Mesendoderm (in vitro differentiated cells): ENCODE measurements at regions not wholly inside any gene's neighbourhood (a gene's known extent, or its start where the extent isn't known, plus 50 kb on each side); places are given as distances from the start of the nearest gene placed in this dataset.

ENCODE experiments used
- DNase-seq: peaks from one replicate; pipeline ENCODE4 v3.0.0; 2013
- H2AK5ac ChIP-seq: 2 replicates; pipeline ENCODE4 v1.6.1; 2013; ENCODE audit warnings: low read length, inconsistent platforms
- H2BK120ac ChIP-seq: 2 replicates; pipeline ENCODE4 v1.6.1; 2013; ENCODE audit warnings: low read depth, mild to moderate bottlenecking, low read length, moderate library complexity, mixed read lengths
- H2BK15ac ChIP-seq: replicated peaks from 2 replicates; pipeline ENCODE4 v1.6.1; 2013; ENCODE audit warnings: low read depth, mild to moderate bottlenecking, moderate library complexity
- H2BK5ac ChIP-seq: 2 replicates; pipeline ENCODE4 v1.6.1; 2013; ENCODE audit warnings: low read length, inconsistent platforms
- H3K18ac ChIP-seq: 2 replicates; pipeline ENCODE4 v1.6.1; 2013; ENCODE audit warnings: mild to moderate bottlenecking, low read length, mixed read lengths
- H3K23ac ChIP-seq: one replicate; pipeline ENCODE4 v1.6.1; 2013; ENCODE audit warnings: low read length
- H3K27ac ChIP-seq: 2 replicates; pipeline ENCODE4 v1.5.1; 2013; ENCODE audit warnings: low read depth, mild to moderate bottlenecking, inconsistent platforms, low read length, moderate library complexity
- H3K27me3 ChIP-seq: 2 replicates; pipeline ENCODE4 v1.6.1; 2013; ENCODE audit warnings: low read length, control low read depth, mild to moderate bottlenecking, inconsistent platforms; ENCODE audit not compliant: insufficient read depth, poor library complexity
- H3K36me3 ChIP-seq: 2 replicates; pipeline ENCODE4 v1.6.1; 2013; ENCODE audit warnings: low read length, inconsistent platforms; ENCODE audit not compliant: control insufficient read depth, insufficient read depth
- H3K4ac ChIP-seq: one replicate; pipeline ENCODE4 v1.6.1; 2013; ENCODE audit warnings: low read depth, mild to moderate bottlenecking, low read length, moderate library complexity
- H3K4me1 ChIP-seq: 2 replicates; pipeline ENCODE4 v1.6.1; 2013; ENCODE audit warnings: low read depth, low read length, inconsistent platforms; ENCODE audit not compliant: control insufficient read depth
- H3K4me2 ChIP-seq: 2 replicates; pipeline ENCODE4 v1.6.1; 2013; ENCODE audit warnings: low read length
- H3K4me3 ChIP-seq: 2 replicates; pipeline ENCODE4 v1.5.1; 2013; ENCODE audit warnings: mild to moderate bottlenecking, low read length
- H3K56ac ChIP-seq: one replicate; pipeline ENCODE4 v1.6.1; 2013; ENCODE audit warnings: low read length
- H3K79me1 ChIP-seq: 2 replicates; pipeline ENCODE4 v1.6.1; 2013; ENCODE audit warnings: low read length, inconsistent platforms
- H3K79me2 ChIP-seq: 2 replicates; pipeline ENCODE4 v1.6.1; 2013; ENCODE audit warnings: mild to moderate bottlenecking, low read length; ENCODE audit not compliant: control insufficient read depth, insufficient read depth
- H3K9ac ChIP-seq: 2 replicates; pipeline ENCODE4 v1.6.1; 2013; ENCODE audit warnings: low read length, inconsistent platforms
- H4K5ac ChIP-seq: one replicate; pipeline ENCODE4 v1.6.1; 2013; ENCODE audit warnings: low read length
- H4K8ac ChIP-seq: one replicate; pipeline ENCODE4 v1.6.1; 2013; ENCODE audit warnings: low read depth, mild to moderate bottlenecking, control low read depth, low read length, moderate library complexity
- WGBS: extraction: QIAGEN DNeasy Blood & Tissue Kit; methylation state at CpG from one replicate; pipeline ENCODE4 v1.1.7; 2013; ENCODE audit warnings: low lambda C conversion rate, missing lambda C conversion rate; ENCODE audit not compliant: insufficient coverage; ENCODE audit errors: extremely low coverage; 5-methylcytosine and 5-hydroxymethylcytosine counted together

DNA sequence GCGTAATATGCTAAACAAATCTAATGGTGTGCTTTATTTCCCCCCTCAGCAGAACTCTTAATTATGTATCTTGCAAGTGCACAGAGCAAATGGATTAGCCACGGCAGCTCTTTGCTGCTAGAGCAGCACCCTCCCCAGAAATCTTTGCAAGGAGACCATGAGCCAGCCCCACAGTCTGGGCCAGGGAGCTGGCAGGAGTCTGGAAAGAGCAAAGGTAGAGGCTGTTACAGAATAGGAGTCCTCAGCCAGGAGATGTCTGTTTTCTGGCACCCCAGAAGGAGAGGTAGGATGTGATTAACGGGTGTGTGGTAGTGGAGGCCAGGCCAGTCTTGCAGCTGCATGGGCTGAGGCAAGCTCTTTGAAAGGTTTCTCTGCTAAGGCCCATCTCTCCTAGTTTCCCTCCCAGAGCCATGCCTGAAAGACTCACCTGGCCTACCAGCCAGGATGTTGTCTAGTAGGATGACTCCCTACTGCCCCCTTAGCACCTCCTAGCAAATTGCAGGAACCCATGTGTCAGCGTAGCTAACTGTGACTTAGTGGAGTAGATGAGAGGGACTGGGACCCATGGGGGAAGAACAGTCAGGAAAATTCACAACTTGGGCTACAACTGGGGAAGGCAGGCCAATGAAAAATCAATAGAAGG lies 557.2 kb downstream of the BUD13 start:
- H4K8ac ChIP-seq, result no peak overlapping the region
- no peak overlapping the region for H4K5ac ChIP-seq
- H2BK120ac ChIP-seq, result no peak overlapping the region
- no peak overlapping the region for H2BK5ac ChIP-seq
- no peak overlapping the region for H2BK15ac ChIP-seq
- H3K4me3 ChIP-seq, result no peak overlapping the region
- H3K79me1 ChIP-seq, result no peaks in the 10 kb centered on the region
- H3K18ac ChIP-seq, result no peak overlapping the region
- H2AK5ac ChIP-seq, result no peak overlapping the region
- no peak overlapping the region for H3K27ac ChIP-seq
- no peak overlapping the region for H3K23ac ChIP-seq
- peak; percentile 81 for DNase-seq
- no peak overlapping the region for H3K4ac ChIP-seq
- no peaks in the 10 kb centered on the region for H3K4me1 ChIP-seq
- H3K36me3 ChIP-seq, result no peaks in the 10 kb centered on the region
- H3K27me3 ChIP-seq, result no peaks in the 10 kb centered on the region
- WGBS, result no CpG with 5 or more reads among the region's 4 CpGs
- peak overlapping the region; percentile 56 for H3K56ac ChIP-seq
- no peaks in the 10 kb centered on the region for H3K79me2 ChIP-seq
- no peak overlapping the region for H3K9ac ChIP-seq
- no peak overlapping the region for H3K4me2 ChIP-seq

DNA sequence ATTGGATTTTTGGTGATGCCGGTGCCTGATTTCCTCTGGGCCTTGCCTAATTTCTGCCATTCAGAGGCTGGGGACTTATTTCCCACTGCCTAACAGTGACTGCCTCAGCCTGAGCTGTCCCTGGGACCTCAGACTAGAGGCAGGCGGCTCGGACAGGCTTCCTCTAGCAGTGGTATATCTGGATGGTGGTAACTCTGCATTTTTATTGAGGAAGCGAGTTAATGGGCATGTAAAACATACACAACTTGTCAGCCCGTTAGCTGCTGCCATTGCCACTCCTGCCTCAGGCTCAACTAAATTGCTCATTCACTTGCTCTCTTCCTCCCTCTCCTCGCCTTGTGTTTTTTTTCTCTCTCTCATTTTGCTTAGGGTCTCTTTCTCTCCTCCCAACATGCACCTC lies 561.6 kb downstream of the BUD13 start:
- H3K4me1 ChIP-seq, result no peaks in the 10 kb centered on the region
- H3K79me1 ChIP-seq, result no peaks in the 10 kb centered on the region
- H3K56ac ChIP-seq, result no peak overlapping the region
- no peak overlapping the region for H3K4me3 ChIP-seq
- no peak overlapping the region for H3K4me2 ChIP-seq
- no peaks in the 10 kb centered on the region for H3K79me2 ChIP-seq
- no peaks in the 10 kb centered on the region for H3K36me3 ChIP-seq
- no peak overlapping the region for H2BK5ac ChIP-seq
- no peak overlapping the region for H3K23ac ChIP-seq
- no peak overlapping the region for H4K8ac ChIP-seq
- H3K4ac ChIP-seq, result no peak overlapping the region
- no CpG with 5 or more reads among the region's 6 CpGs for WGBS
- no peak overlapping the region for H4K5ac ChIP-seq
- no peak overlapping the region for H3K27ac ChIP-seq
- H3K27me3 ChIP-seq, result no peaks in the 10 kb centered on the region
- no peak overlapping the region for H2AK5ac ChIP-seq
- H3K18ac ChIP-seq, result no peak overlapping the region
- no peak overlapping the region for H2BK15ac ChIP-seq
- DNase-seq, result peak; percentile 20
- no peak overlapping the region for H2BK120ac ChIP-seq
- H3K9ac ChIP-seq, result no peak overlapping the region

DNA sequence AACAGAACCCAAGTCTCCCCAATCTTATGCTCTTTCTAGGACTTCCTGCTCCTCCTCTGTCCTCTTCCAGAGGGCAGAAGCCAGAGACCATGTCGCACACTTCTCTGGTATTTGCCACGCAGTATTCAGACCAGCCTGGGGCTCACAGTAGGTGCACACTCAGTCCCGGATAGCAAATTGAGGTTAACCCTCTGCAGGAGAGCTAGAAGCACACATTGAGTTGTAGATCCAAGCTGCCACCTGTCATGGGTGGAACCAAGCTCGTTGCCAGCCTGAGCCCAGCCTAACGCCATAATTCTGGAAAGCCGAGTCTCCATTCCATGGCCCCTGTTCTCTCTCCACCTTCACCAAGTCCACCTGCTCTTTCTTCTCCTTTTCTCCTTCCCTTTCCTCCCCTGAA lies 562.1 kb downstream of the BUD13 start:
- no CpG with 5 or more reads among the region's 6 CpGs for WGBS
- Histone ChIP-seq H3K56ac (no peak overlapping the region), H3K4me3 (no peak overlapping the region)

DNA sequence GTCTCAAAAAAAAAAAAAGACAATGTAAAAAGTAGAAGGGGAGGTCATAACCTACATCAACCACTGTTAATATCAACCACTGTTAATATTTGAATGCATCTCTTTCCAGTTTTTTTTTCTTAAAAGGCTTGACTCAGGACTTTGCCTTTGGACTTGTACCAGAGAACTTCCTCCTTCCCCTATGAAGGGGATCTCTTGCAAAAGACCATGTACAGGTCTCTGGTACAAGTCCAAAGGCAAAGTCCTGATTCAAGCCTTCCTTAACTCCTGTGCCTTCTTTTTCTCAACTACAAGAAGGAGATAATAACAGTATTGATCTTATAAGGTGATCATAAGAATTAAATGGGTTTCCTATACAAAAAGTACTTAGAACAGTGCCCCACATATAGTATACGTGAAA lies 563.5 kb downstream of the BUD13 start:
- H2BK120ac ChIP-seq, result no peak overlapping the region
- H3K4me1 ChIP-seq, result no peaks in the 10 kb centered on the region
- H3K4me3 ChIP-seq, result no peak overlapping the region
- no peak overlapping the region for H3K18ac ChIP-seq
- WGBS, result no CpG with 5 or more reads among the region's 1 CpG
- no peak overlapping the region for H3K4me2 ChIP-seq
- no peak overlapping the region for H3K27ac ChIP-seq
- H3K79me1 ChIP-seq, result no peaks in the 10 kb centered on the region
- no peak overlapping the region for H3K9ac ChIP-seq
- H2BK15ac ChIP-seq, result no peak overlapping the region
- no peaks in the 10 kb centered on the region for H3K79me2 ChIP-seq
- H3K27me3 ChIP-seq, result no peaks in the 10 kb centered on the region
- H3K4ac ChIP-seq, result no peak overlapping the region
- H2BK5ac ChIP-seq, result no peak overlapping the region
- no peak overlapping the region for H4K8ac ChIP-seq
- H2AK5ac ChIP-seq, result no peak overlapping the region
- H4K5ac ChIP-seq, result no peak overlapping the region
- no peaks in the 10 kb centered on the region for H3K36me3 ChIP-seq
- no peak overlapping the region for H3K56ac ChIP-seq
- no peak overlapping the region for H3K23ac ChIP-seq
- no peak for DNase-seq

More for the DNA sequence above, 562.1 kb downstream of the BUD13 start:
- Histone ChIP-seq H3K9ac (no peak overlapping the region), H3K4me1 (no peaks in the 10 kb centered on the region), H3K4me2 (no peak overlapping the region), H3K79me1 (no peaks in the 10 kb centered on the region), H2AK5ac (no peak overlapping the region), H3K79me2 (no peaks in the 10 kb centered on the region), H3K27ac (no peak overlapping the region), H3K23ac (no peak overlapping the region), H3K36me3 (no peaks in the 10 kb centered on the region), H2BK120ac (no peak overlapping the region), H3K18ac (no peak overlapping the region), H2BK5ac (no peak overlapping the region), H4K5ac (no peak overlapping the region), H3K27me3 (no peaks in the 10 kb centered on the region), H4K8ac (no peak overlapping the region), H3K4ac (no peak overlapping the region), H2BK15ac (no peak overlapping the region)
- no peak for DNase-seq

DNA sequence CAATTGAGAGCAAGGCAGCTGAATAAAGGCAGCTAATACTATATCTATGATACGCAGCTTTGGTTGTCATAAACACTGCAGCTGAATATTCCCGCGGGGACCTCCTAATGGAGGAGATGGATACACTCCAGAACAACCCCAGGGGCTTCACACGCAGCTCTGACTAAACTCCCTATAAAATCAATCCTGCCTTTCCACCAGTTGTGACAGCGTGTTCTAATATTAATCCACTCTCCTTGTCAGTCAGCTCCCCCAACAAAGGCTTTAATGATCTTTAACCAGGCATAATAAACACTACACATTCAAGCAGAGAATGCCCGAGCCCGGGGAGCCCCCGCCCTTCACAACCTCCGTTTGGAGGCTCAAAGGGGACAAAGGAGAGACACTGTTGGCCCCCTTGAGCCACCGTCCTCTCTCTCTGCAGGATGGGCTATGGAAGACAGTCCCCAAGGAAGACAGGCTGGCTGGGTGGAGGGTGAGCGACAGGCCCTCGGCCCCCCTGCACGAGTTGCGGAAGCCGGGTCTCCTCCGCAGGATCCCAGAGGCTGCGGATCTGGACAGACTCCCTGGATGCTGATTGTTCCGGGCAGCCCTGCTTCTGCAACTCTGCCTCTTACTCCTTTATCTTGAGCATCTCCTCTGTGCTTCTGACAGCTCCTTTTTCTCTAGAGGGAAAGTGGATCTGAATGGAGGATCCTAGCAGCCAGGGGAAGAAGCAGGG lies 565.2 kb downstream of the BUD13 start:
- DNase-seq, result no peak
- H3K4ac ChIP-seq, result no peak overlapping the region

More for the DNA sequence above, 565.2 kb downstream of the BUD13 start:
- no peak overlapping the region for H2AK5ac ChIP-seq
- no peak overlapping the region for H4K8ac ChIP-seq
- no peaks in the 10 kb centered on the region for H3K4me1 ChIP-seq
- no peak overlapping the region for H3K23ac ChIP-seq
- H4K5ac ChIP-seq, result no peak overlapping the region
- WGBS, result no CpG with 5 or more reads among the region's 18 CpGs
- H2BK15ac ChIP-seq, result no peak overlapping the region
- H3K79me2 ChIP-seq, result no peaks in the 10 kb centered on the region
- no peak overlapping the region for H2BK120ac ChIP-seq
- H3K4me2 ChIP-seq, result no peak overlapping the region
- no peaks in the 10 kb centered on the region for H3K79me1 ChIP-seq
- no peak overlapping the region for H3K27ac ChIP-seq
- H2BK5ac ChIP-seq, result no peak overlapping the region
- H3K18ac ChIP-seq, result no peak overlapping the region
- H3K4me3 ChIP-seq, result no peak overlapping the region
- H3K9ac ChIP-seq, result no peak overlapping the region
- no peak overlapping the region for H3K56ac ChIP-seq
- H3K36me3 ChIP-seq, result no peaks in the 10 kb centered on the region
- no peaks in the 10 kb centered on the region for H3K27me3 ChIP-seq
